ENCODE measurements at regions not wholly inside any gene's neighbourhood (a gene's known extent, or its start where the extent isn't known, plus 50 kb on each side); places are given as distances from the start of the nearest gene placed in this dataset.
"Not testable (repeated sequence)": the region's sequence is repeated elsewhere in the genome, so short reads cannot be mapped to it uniquely, and the experiment has no call there.

DNA sequence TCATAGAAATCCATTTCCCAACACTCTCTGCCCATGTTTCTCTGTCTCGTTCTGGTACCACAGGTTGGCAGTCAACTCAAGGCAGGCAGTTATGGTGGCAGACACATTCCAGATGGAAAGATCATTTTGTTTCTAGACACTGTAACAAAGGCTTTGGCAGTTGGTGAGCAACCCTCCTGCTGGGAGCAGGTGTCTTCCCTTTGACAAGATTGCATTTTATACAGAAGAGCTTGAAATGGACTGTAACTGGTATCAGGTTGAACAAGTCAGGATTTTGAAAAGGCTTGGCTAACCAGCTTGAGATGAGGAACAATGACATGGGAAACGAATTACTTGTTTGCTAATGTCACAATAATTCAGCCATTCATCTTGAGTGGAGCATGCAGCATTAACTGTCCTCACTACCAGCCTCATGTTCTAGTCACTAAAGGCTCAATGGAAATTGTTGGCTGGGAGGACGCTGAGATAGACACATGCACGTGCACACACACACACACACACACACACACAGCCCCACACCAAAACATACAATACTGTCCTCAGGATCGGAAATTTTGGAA lies 170.0 kb downstream of the SEMA6D start:
- no peak for DNase-seq
- intact Hi-C loops (cut with DNase I), result no loop called here
- no peak overlapping the region for H3K27ac ChIP-seq (ENCODE audit: low read length)
- no peaks in the 10 kb centered on the region for H3K4me1 ChIP-seq (ENCODE audit: control insufficient read depth, insufficient read depth, low read length)
- H3K27me3 ChIP-seq (ENCODE audit: control insufficient read depth, insufficient read depth), result no peaks in the 10 kb centered on the region
- no peaks in the 10 kb centered on the region for H3K9me3 ChIP-seq (ENCODE audit: control insufficient read depth, low read length)
- no peak for ATAC-seq
- no peak overlapping the region for H3K4me3 ChIP-seq (ENCODE audit: low read length)
- 78% methylated on average over 5 of the region's 5 CpGs for WGBS

DNA sequence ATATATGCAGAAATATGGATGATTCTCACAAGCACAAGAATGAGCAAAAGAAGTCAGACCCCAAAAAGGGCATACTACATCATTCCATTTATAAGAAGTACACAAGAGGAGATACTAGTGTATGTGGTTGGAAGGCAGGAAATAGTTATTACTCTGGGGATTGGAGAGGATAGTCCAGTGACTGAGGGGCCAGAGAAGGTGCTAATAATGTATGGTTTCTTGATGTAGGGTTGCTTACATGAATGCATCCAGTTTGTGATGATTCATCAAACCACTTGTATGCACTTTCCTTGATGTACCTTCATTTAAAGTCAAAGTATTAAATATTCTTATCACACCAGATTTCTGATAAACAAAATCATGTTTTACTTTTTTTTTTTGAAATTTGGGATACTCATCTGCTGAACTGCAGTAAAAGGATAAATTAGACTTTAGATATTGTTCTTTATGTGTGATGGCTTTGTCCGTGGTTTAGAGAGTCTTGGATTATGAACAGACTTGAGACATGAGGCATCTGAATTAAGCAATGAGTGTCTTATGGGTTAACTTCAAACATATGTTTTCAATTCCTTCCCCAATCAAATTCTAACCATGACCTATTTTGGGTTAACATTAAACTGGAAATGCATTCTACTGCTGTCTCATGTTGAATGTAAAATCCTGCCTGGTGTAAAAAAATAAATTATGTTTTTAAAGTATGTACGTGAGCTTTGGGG lies 171.2 kb downstream of the SEMA6D start:
- no peaks in the 10 kb centered on the region for H3K27me3 ChIP-seq (ENCODE audit: control insufficient read depth, insufficient read depth)
- DNase-seq (no peak), ATAC-seq (no peak)
- intact Hi-C loops (cut with DNase I), result no loop called here
- H3K4me1 ChIP-seq (ENCODE audit: control insufficient read depth, insufficient read depth, low read length), result no peaks in the 10 kb centered on the region
- no peak overlapping the region for H3K4me3 ChIP-seq (ENCODE audit: low read length)
- no peak overlapping the region for H3K27ac ChIP-seq (ENCODE audit: low read length)
- no peaks in the 10 kb centered on the region for H3K9me3 ChIP-seq (ENCODE audit: control insufficient read depth, low read length)
- WGBS, result 89% methylated on average over 2 of the region's 2 CpGs

DNA sequence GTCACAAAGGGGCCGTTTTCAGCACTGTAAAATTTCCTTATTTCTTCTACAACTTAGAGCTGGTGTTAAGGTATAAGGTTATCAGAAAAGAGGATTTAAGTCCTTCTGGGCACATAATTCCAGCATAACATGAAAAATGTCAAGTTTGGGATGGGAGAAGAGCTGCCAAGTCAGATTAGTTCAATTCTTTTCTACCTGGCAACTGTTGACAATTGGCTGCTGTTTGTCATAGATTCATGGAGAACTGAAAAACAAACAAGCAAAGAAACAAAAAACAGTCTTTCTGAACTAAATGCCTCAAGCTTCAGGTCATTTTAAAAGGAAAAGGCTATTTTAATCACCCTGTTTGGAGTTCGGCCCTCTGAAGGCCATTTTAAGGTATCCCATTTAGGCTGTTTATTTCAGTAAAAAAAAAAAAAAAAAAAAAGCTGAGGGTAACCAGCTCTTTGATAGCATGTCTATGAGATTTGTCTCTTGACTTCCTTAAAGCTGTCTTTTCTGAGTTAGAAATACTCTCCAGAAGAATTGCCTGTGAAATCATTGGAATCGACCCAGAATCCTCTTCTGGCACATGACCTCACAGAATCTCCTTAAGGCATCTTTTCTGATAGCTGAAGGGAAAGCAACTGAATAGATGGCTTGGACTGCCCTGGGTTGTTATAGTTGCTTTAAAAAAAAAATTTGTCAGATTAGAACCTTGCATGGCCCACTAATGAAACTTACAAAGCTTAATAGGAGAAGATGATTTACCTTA lies 173.3 kb downstream of the SEMA6D start:
- ATAC-seq (no peak), DNase-seq (no peak)
- H3K9me3 ChIP-seq (ENCODE audit: control insufficient read depth, low read length), result no peaks in the 10 kb centered on the region
- intact Hi-C loops (cut with DNase I), result no loop called here
- no peaks in the 10 kb centered on the region for H3K4me1 ChIP-seq (ENCODE audit: control insufficient read depth, insufficient read depth, low read length)
- no peaks in the 10 kb centered on the region for H3K27me3 ChIP-seq (ENCODE audit: control insufficient read depth, insufficient read depth)
- H3K4me3 ChIP-seq (ENCODE audit: low read length), result no peak overlapping the region
- WGBS, result 55% methylated on average over 3 of the region's 3 CpGs
- no peak overlapping the region for H3K27ac ChIP-seq (ENCODE audit: low read length)

DNA sequence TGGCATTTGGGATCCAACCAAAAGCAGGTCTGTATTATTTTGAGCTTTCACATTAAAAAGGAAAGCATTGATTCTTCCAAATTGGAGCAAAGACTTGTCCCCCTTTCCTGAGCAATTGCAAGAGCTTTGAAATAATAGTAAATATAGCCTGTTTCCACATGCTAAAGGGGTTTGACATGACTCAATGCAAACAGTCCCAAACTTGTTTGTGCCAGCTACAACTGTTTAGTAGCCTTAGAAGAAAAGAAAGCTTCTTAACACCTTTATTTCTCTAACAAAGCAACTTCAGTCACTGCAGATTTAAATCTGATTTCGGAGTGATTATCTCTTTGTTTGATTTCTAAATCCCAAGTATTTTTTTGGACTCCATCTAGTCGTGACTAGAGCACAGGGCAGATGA lies 180.2 kb downstream of the SEMA6D start:
- H3K9me3 ChIP-seq (ENCODE audit: control insufficient read depth, low read length), result no peaks in the 10 kb centered on the region
- 72% methylated on average over 2 of the region's 2 CpGs for WGBS
- H3K27me3 ChIP-seq (ENCODE audit: control insufficient read depth, insufficient read depth), result no peaks in the 10 kb centered on the region
- H3K4me3 ChIP-seq (ENCODE audit: low read length), result no peak overlapping the region
- no peaks in the 10 kb centered on the region for H3K4me1 ChIP-seq (ENCODE audit: control insufficient read depth, insufficient read depth, low read length)
- no peak overlapping the region for H3K27ac ChIP-seq (ENCODE audit: low read length)
- intact Hi-C loops (cut with DNase I), result no loop called here
- ATAC-seq (no peak), DNase-seq (no peak)

DNA sequence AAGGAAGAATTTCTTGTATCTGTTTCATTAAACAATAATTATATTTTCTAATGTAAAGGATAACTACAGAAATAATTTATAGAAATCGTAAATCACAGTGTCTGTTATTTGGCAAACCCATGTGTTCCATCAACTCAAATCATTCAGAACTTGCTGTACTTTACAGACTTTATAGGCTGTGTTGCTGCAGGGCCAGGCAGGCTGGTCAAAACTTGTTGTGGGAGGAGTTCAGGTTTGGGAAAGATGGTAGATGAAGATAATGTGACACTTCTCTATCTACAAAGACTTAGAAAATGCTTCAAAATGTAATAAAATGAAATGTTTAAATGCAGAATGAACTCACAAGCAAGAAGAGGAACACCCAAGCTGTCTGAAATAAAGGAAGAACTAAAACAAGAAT lies 183.4 kb downstream of the SEMA6D start:
- intact Hi-C loops (cut with DNase I), result no loop called here
- Histone ChIP-seq H3K9me3 (ENCODE audit: control insufficient read depth, low read length) (no peaks in the 10 kb centered on the region), H3K27ac (ENCODE audit: low read length) (no peak overlapping the region), H3K4me3 (ENCODE audit: low read length) (no peak overlapping the region), H3K4me1 (ENCODE audit: control insufficient read depth, insufficient read depth, low read length) (no peaks in the 10 kb centered on the region), H3K27me3 (ENCODE audit: control insufficient read depth, insufficient read depth) (no peaks in the 10 kb centered on the region)
- ATAC-seq (no peak), DNase-seq (no peak)
- 83% methylated on average over 1 of the region's 1 CpG for WGBS

DNA sequence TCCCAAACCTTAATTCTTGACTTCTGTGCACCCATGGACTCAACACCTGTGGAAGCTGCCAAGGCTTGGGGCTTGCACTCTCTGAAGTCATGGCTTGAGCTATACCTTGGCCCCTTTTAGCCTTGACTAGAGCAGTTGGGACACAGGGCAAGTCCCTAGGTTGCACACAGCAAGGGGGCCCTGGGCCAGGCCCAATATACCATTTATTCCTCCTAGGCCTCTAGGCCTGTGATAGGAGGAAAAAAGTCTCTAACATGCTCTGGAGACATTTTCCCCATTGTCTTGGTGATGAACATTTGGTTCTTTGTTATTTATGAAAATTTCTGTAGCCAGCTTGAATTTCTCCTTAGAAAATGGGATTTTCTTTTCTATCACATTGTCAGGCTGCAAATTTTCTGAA lies 186.1 kb downstream of the SEMA6D start:
- H3K27ac ChIP-seq (ENCODE audit: low read length), result no peak overlapping the region
- ATAC-seq (no peak), DNase-seq (no peak)
- no peaks in the 10 kb centered on the region for H3K27me3 ChIP-seq (ENCODE audit: control insufficient read depth, insufficient read depth)
- H3K9me3 ChIP-seq (ENCODE audit: control insufficient read depth, low read length), result no peaks in the 10 kb centered on the region
- no peak overlapping the region for H3K4me3 ChIP-seq (ENCODE audit: low read length)
- H3K4me1 ChIP-seq (ENCODE audit: control insufficient read depth, insufficient read depth, low read length), result no peaks in the 10 kb centered on the region
- intact Hi-C loops (cut with DNase I), result no loop called here

DNA sequence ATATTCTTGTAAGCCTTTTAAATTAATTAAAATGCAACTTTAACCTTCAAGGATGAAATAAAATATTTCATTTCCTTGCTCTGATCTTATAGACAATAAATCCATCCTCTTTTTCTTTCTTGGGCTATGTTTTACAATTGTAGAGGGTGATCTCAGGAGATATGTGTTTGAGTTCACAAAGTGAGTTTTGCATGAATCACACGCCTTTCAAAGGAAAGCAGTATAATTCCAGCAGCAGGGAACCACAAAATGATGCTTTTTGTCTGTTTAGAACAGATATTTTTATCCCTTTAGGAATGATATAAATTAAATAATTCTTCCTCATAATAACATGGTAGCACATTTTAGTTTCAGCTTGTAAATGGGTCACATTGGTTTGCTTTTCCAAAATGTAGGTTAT lies 191.2 kb downstream of the SEMA6D start:
- Histone ChIP-seq H3K27me3 (ENCODE audit: control insufficient read depth, insufficient read depth) (no peaks in the 10 kb centered on the region), H3K9me3 (ENCODE audit: control insufficient read depth, low read length) (no peaks in the 10 kb centered on the region), H3K4me3 (ENCODE audit: low read length) (no peak overlapping the region), H3K27ac (ENCODE audit: low read length) (no peak overlapping the region), H3K4me1 (ENCODE audit: control insufficient read depth, insufficient read depth, low read length) (no peaks in the 10 kb centered on the region)
- intact Hi-C loops (cut with DNase I), result no loop called here
- 97% methylated on average over 1 of the region's 1 CpG for WGBS
- ATAC-seq (no peak), DNase-seq (no peak)

DNA sequence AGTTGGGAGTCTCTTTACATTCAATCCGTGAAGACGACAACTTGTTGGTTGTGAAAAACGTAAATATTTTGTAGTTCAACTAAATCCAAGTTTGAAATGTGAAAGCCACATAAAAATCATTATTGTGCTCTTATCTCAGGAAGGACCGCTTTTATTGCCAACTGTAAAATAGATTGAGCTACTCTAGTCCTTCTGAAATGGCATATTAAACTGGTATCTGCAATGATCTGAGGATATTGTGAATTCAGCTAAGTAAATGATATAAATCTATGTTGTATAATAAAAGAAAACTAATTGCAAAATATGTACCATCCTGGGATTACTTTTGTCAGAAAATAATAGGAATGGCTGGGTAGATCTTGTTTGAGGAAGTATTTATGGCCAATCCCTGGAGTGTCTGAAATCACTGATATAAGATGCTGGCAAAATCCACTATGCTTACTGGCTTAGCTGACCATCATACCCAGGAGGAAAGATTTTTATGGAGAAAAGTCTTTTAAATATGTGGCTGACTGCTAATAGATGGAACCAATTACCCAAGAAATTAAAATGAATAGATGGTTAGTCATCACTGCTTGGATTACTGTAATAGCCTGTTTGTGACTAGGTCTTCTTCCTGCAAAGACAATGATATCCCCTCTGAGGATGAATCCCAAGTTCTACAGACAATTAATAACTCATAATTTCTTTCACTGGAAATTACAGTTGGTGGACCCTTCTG lies 191.8 kb downstream of the SEMA6D start:
- 82% methylated on average over 4 of the region's 4 CpGs for WGBS

DNA sequence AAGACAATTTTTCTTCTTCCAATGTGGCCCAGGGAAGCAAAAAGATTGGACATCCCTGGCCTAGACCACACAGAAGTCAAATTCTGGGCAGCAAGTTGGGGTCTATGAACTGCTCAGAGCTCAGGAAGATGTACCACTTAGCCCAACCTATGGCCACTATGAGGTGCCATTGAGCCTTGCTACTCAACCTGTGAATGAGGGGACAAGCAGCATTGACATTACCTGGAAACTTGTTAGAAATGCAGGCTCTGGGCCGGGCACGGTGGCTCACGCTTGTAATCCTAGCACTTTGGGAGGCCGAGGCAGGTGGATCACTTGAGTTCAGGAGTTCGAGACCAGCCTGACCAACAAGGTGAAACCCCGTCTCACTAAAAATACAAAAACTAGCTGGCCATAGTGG lies 195.6 kb downstream of the SEMA6D start:
- H3K4me3 ChIP-seq (ENCODE audit: low read length); H3K27me3 ChIP-seq (ENCODE audit: control insufficient read depth, insufficient read depth); ATAC-seq; intact Hi-C loops (cut with DNase I); H3K9me3 ChIP-seq (ENCODE audit: control insufficient read depth, low read length); DNase-seq; H3K27ac ChIP-seq (ENCODE audit: low read length); H3K4me1 ChIP-seq (ENCODE audit: control insufficient read depth, insufficient read depth, low read length): not testable (repeated sequence)
- WGBS, result 95% methylated on average over 6 of the region's 6 CpGs

More for the DNA sequence above, 191.8 kb downstream of the SEMA6D start:
- no peaks in the 10 kb centered on the region for H3K9me3 ChIP-seq (ENCODE audit: control insufficient read depth, low read length)
- H3K27ac ChIP-seq (ENCODE audit: low read length), result no peak overlapping the region
- intact Hi-C loops (cut with DNase I), result no loop called here
- no peaks in the 10 kb centered on the region for H3K4me1 ChIP-seq (ENCODE audit: control insufficient read depth, insufficient read depth, low read length)
- no peak for ATAC-seq
- no peak overlapping the region for H3K4me3 ChIP-seq (ENCODE audit: low read length)
- DNase-seq, result no peak
- no peaks in the 10 kb centered on the region for H3K27me3 ChIP-seq (ENCODE audit: control insufficient read depth, insufficient read depth)

DNA sequence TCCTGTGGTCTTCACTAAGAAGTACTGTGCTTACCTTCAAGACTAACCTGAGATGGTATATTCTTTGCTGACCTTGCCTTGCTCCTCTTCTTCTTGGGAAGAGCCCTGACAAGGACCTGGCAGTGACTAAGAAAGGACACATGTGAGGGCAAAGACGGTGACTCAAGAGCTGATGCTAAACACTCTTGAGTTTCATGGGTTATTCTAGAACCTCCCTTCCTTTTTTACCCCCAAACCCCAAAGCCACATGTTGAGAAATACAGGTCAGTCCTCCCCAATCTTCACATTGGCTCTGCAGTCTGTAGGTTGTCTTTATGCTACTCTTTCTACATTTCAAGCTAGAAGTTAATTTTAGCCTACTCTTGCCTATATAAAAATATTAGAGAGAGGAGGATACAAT lies 200.6 kb downstream of the SEMA6D start:
- intact Hi-C loops (cut with DNase I), result no loop called here
- DNase-seq (no peak), ATAC-seq (no peak)
- Histone ChIP-seq H3K27me3 (ENCODE audit: control insufficient read depth, insufficient read depth) (no peaks in the 10 kb centered on the region), H3K9me3 (ENCODE audit: control insufficient read depth, low read length) (no peaks in the 10 kb centered on the region), H3K4me1 (ENCODE audit: control insufficient read depth, insufficient read depth, low read length) (no peaks in the 10 kb centered on the region), H3K4me3 (ENCODE audit: low read length) (no peak overlapping the region), H3K27ac (ENCODE audit: low read length) (no peak overlapping the region)
- 82% methylated on average over 1 of the region's 1 CpG for WGBS

DNA sequence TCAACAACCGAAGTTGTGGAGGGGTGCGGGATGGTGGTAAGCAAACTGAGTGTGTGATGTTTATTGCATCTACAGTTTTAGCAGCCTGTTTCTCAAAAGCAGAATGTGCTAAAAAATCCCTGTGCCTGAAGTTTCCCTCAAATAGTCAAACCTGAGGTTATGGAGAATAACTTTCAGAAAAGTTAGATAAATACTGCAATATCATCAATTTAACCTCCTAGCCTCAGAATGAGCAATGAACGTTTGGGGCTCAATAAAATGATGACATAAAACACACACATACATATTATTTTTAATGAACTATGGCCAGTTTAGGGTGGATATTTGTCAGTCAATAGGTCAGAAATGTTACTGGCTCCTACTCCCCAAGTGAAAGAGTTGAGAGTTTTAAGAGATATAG lies 201.6 kb downstream of the SEMA6D start:
- H3K9me3 ChIP-seq (ENCODE audit: control insufficient read depth, low read length), result no peaks in the 10 kb centered on the region
- DNase-seq (no peak), ATAC-seq (no peak)
- no peaks in the 10 kb centered on the region for H3K4me1 ChIP-seq (ENCODE audit: control insufficient read depth, insufficient read depth, low read length)
- intact Hi-C loops (cut with DNase I), result no loop called here
- no peak overlapping the region for H3K4me3 ChIP-seq (ENCODE audit: low read length)
- H3K27ac ChIP-seq (ENCODE audit: low read length), result no peak overlapping the region
- H3K27me3 ChIP-seq (ENCODE audit: control insufficient read depth, insufficient read depth), result no peaks in the 10 kb centered on the region
- WGBS, result 85% methylated on average over 3 of the region's 3 CpGs

Measured in right cardiac atrium (tissue), 5 donors.